IPS-18a (cell line): ENCODE measurements at regions not wholly inside any gene's neighbourhood (a gene's known extent, or its start where the extent isn't known, plus 50 kb on each side); places are given as distances from the start of the nearest gene placed in this dataset.

Experiments used
- H3K27ac ChIP-seq: one replicate; pipeline ENCODE4 v1.5.1; 2013; ENCODE audit warnings: low read length
- H3K27me3 ChIP-seq: one replicate; pipeline ENCODE4 v1.6.1; 2013; ENCODE audit warnings: mild to moderate bottlenecking, low read length; ENCODE audit not compliant: control insufficient read depth, insufficient read depth
- H3K36me3 ChIP-seq: one replicate; pipeline ENCODE4 v1.6.1; 2013; ENCODE audit warnings: low read depth, low read length; ENCODE audit not compliant: control insufficient read depth
- H3K4me1 ChIP-seq: one replicate; pipeline ENCODE4 v1.6.1; 2013; ENCODE audit warnings: low read depth, low read length; ENCODE audit not compliant: control insufficient read depth
- H3K4me3 ChIP-seq: one replicate; pipeline ENCODE4 v1.5.1; 2013; ENCODE audit warnings: low read length
- H3K9ac ChIP-seq: one replicate; pipeline ENCODE4 v1.6.1; 2013; ENCODE audit warnings: mild to moderate bottlenecking, low read length, moderate library complexity
- H3K9me3 ChIP-seq: one replicate; pipeline ENCODE4 v1.6.1; 2013; ENCODE audit warnings: low read depth, low read length; ENCODE audit not compliant: control insufficient read depth

- no peaks in the 10 kb centered on the region for H3K27me3 ChIP-seq
- no peak overlapping the region for H3K9ac ChIP-seq
- no peaks in the 10 kb centered on the region for H3K9me3 ChIP-seq
- no peak overlapping the region for H3K4me3 ChIP-seq
- no peaks in the 10 kb centered on the region for H3K36me3 ChIP-seq
- H3K4me1 ChIP-seq = peaks cover 5% of the 10 kb centered on the region
- no peak overlapping the region for H3K27ac ChIP-seq
Measured at GRCh38 chr15:70499791-70500190, 263.6 kb downstream of the UACA start.

- no peaks in the 10 kb centered on the region for H3K4me1 ChIP-seq
- H3K9ac ChIP-seq = no peak overlapping the region
- no peak overlapping the region for H3K4me3 ChIP-seq
- no peak overlapping the region for H3K27ac ChIP-seq
- H3K9me3 ChIP-seq = no peaks in the 10 kb centered on the region
- no peaks in the 10 kb centered on the region for H3K27me3 ChIP-seq
- H3K36me3 ChIP-seq = no peaks in the 10 kb centered on the region
Measured at GRCh38 chr15:70498096-70498626, 265.2 kb downstream of the UACA start.

- H3K27ac ChIP-seq = no peak overlapping the region
Measured at GRCh38 chr15:70497661-70498060, 265.7 kb downstream of the UACA start.

DNA sequence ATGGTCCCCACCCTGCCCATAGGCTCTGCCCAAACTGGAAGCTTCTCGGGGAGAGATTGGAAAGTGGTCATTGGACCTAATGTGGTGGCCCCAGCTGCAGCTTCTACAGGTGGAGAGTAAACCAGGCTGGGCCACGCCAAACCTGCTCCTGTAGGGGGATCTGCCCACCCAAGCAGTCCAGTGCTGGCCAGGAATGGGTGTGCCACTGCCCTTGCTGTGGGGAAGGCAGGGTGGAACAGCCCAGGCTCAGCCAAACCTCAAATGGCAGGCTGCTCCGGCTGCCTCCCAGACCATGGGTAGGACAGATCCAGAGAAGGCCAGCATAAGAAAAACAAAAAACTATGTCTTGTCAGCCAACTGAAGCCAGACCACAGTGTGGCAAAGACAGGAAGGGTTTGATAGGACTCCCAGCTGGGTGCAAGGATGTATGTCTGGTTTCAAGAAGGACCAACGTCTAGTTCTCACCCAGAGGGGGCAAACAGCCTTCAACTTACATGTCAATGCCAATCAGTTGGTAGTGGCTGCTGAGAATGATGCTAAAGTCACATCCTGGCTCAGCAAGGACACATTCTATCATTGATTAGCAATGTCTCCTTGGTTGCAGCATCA lies 267.3 kb downstream of the UACA start:
- Histone ChIP-seq H3K4me1 (no peaks in the 10 kb centered on the region), H3K9ac (no peak overlapping the region), H3K9me3 (no peaks in the 10 kb centered on the region), H3K4me3 (no peak overlapping the region), H3K27ac (no peak overlapping the region), H3K27me3 (no peaks in the 10 kb centered on the region), H3K36me3 (no peaks in the 10 kb centered on the region)

More at GRCh38 chr15:70497661-70498060, 265.7 kb downstream of the UACA start:
- no peaks in the 10 kb centered on the region for H3K9me3 ChIP-seq
- no peak overlapping the region for H3K4me3 ChIP-seq
- no peaks in the 10 kb centered on the region for H3K4me1 ChIP-seq
- no peaks in the 10 kb centered on the region for H3K27me3 ChIP-seq
- H3K36me3 ChIP-seq = no peaks in the 10 kb centered on the region
- H3K9ac ChIP-seq = no peak overlapping the region

DNA sequence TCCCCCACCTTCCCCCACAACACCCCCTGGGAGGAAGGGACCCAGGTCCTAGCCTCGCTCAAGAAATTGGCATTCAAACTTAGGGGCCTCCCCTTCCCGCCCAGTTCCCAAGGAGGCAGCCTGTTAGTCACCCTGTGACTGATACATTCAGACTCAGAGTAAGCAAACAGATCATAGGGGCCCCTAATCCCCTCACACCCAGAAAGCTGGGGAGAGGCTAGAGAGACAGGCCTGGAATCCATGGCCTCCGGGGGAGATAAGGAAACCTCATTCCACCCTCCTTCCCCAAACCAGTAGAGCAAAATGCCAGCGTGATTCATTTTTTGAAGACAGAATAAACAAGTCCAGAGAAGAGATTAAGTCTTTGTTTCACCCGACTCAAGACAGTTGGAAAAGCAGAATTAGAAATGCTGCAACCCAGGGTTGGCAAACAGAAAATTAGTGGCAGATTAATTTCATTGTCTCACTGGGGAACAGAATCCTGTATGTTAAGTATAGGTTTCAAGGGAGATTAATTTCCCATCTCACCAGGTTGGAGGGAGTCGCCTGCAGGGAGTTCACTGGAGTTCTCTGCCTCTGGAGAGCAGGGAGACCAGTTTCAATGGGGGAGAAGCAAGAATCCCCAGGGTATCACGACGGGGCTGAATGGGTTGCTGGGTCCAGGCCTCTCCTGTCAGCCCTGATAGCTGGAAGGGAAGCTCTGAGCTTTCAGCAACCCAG lies 268.3 kb downstream of the UACA start:
- H3K9ac ChIP-seq = no peak overlapping the region
- H3K27ac ChIP-seq = no peak overlapping the region
- H3K27me3 ChIP-seq = no peaks in the 10 kb centered on the region
- H3K4me1 ChIP-seq = no peaks in the 10 kb centered on the region
- H3K4me3 ChIP-seq = no peak overlapping the region
- H3K9me3 ChIP-seq = no peaks in the 10 kb centered on the region
- H3K36me3 ChIP-seq = no peaks in the 10 kb centered on the region

DNA sequence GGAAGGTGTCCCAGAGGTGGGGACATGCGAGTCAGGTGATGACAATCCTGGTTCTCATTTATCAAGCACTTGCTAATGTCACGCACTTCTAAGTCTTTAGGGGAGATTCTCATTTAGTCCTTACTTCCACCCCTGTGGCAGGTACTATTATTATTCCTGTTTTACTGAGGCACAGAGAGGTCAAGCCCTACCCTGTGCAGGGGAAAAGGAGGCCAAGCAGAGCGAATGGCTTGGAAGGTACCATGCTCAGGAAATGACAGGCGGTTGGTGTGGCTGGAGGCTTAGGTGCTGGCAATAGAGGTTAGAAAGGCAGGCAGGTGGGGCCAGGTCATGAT lies 268.9 kb downstream of the UACA start:
- H3K27ac ChIP-seq = no peak overlapping the region
- H3K36me3 ChIP-seq = no peaks in the 10 kb centered on the region
- no peaks in the 10 kb centered on the region for H3K4me1 ChIP-seq
- no peaks in the 10 kb centered on the region for H3K9me3 ChIP-seq
- no peaks in the 10 kb centered on the region for H3K27me3 ChIP-seq
- H3K9ac ChIP-seq = no peak overlapping the region
- no peak overlapping the region for H3K4me3 ChIP-seq

DNA sequence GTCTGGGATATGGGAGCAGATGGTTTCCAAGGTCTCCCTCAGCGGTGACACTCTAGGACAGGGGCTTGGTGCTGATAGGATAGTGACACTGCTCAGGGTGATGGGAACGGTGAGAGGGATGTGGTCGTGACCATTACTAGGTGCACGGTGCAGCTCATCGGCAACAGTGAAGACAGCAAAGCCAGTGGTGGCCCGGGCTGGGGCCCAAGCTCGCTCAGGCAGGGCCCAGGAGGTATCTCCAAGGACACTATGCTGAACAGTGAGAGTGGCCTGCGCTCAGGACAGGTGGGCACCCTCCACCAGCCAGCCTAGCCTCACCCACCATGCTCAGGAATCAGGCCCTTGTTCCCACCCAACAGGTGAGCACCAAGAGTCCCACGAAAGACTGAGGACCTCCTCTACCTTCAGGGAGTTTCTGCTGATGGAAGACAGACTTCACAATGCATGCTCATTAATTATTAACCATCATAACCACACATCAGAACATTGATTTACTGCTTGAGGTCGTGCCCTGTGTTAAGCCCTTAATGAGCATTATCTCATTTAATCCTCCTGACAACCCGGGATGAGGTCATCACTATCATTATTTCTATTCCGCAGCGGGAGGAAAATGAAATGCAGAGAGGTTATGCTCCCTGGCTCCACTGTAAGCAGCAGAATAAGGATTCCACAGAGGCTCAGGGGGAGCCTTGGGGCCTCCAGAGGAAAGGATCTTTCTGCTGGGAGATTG lies 269.4 kb downstream of the UACA start:
- Histone ChIP-seq H3K36me3 (no peaks in the 10 kb centered on the region), H3K27me3 (no peaks in the 10 kb centered on the region), H3K4me3 (no peak overlapping the region), H3K9me3 (no peaks in the 10 kb centered on the region), H3K27ac (no peak overlapping the region), H3K4me1 (no peaks in the 10 kb centered on the region), H3K9ac (no peak overlapping the region)

- no peaks in the 10 kb centered on the region for H3K4me1 ChIP-seq
Measured at GRCh38 chr15:70493376-70493775, 270.0 kb downstream of the UACA start.

DNA sequence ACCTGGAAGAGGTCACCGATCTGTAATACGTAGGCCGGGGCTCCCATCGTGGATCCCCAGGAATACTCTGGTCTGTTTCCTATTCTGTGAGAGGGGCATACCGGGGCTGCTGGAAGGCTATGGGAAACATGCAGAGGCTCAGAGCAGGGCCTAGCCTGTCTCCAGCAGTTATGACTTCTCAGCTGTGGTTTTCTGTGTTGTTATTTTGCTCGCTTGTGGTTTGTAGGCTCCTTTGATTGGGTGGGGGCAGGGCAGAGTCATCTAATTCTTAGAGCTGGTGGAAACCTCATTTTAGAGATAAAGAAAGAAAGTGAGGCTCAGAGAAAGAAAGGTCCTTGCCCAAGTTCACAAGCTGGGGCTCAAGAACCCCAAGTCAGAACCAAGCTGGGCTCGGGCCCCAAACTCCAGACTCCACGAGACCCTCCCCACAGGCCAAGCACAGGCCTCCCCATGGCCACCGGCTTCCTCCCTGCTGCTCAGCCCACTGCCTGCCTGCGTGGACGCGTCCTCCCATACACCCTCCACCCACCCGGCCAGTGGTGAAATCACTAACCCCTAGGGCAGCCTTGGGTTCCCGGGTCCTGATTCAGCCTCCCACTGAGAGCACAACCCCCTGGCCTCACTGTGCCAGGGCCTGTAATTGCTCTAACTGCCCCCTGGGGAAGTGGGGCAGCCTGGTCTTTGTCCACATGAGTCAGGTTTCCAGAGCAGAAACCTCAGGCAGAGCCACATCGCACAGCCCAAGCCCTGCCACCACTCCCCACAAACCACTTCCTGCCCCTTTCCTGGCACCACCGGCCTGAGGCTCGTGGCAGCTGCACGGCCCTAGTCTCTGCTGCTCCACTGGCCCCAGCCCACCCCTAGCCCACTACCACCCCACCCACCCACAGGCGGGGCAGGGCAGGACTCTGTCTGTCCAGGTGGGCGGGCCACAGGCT lies 270.8 kb downstream of the UACA start:
- H3K27ac ChIP-seq = no peak overlapping the region
- no peak overlapping the region for H3K9ac ChIP-seq
- no peaks in the 10 kb centered on the region for H3K36me3 ChIP-seq
- H3K9me3 ChIP-seq = no peaks in the 10 kb centered on the region
- no peaks in the 10 kb centered on the region for H3K4me1 ChIP-seq
- no peaks in the 10 kb centered on the region for H3K27me3 ChIP-seq
- no peak overlapping the region for H3K4me3 ChIP-seq

More at GRCh38 chr15:70493376-70493775, 270.0 kb downstream of the UACA start:
- no peak overlapping the region for H3K9ac ChIP-seq
- H3K27ac ChIP-seq = no peak overlapping the region
- H3K9me3 ChIP-seq = no peaks in the 10 kb centered on the region
- H3K27me3 ChIP-seq = no peaks in the 10 kb centered on the region
- H3K4me3 ChIP-seq = no peak overlapping the region
- no peaks in the 10 kb centered on the region for H3K36me3 ChIP-seq

- no peaks in the 10 kb centered on the region for H3K36me3 ChIP-seq
- H3K27ac ChIP-seq = no peak overlapping the region
- no peaks in the 10 kb centered on the region for H3K27me3 ChIP-seq
- H3K9ac ChIP-seq = no peak overlapping the region
- no peaks in the 10 kb centered on the region for H3K4me1 ChIP-seq
- no peak overlapping the region for H3K4me3 ChIP-seq
- no peaks in the 10 kb centered on the region for H3K9me3 ChIP-seq
Measured at GRCh38 chr15:70491641-70492040, 271.7 kb downstream of the UACA start.

DNA sequence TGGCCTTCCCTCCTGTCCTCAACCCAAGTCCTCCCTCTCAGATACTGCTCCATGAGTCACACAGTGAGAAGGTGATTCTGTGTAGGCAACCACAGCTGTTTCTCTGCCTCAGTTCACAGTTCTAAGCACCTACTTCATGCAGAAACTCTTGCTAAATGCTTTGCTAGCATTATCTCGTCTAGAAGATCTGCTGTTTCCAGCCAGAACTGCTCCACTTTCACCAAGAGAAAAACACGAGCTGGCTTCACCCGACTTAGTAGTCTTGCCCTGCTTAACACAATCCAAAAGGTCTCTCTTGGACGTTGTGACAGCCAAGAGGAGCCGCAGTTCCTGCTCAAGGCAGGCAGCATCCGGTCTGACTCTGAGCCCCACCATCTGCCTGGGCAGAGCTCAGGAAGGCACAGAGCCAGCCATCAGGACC lies 272.1 kb downstream of the UACA start:
- no peaks in the 10 kb centered on the region for H3K4me1 ChIP-seq
- no peaks in the 10 kb centered on the region for H3K9me3 ChIP-seq
- H3K9ac ChIP-seq = no peak overlapping the region
- H3K27me3 ChIP-seq = no peaks in the 10 kb centered on the region
- no peaks in the 10 kb centered on the region for H3K36me3 ChIP-seq
- no peak overlapping the region for H3K4me3 ChIP-seq
- H3K27ac ChIP-seq = no peak overlapping the region
